Hematopoietic multipotent progenitor cell treated with erythropoietin and hydrocortisone succinate and interleukin-3 and kit ligand, for 15 days (in vitro differentiated cells): ENCODE measurements at regions not wholly inside any gene's neighbourhood (a gene's known extent, or its start where the extent isn't known, plus 50 kb on each side); places are given as distances from the start of the nearest gene placed in this dataset.

ENCODE experiments used
- DNase-seq: peaks from one replicate; pipeline ENCODE4 v3.0.0-alpha.2; 2015; ENCODE audit warnings: low spot score

GRCh38 chr11:43626798-43627197, 53.7 kb upstream of the HSD17B12 start:
- DNase-seq = no peak
